HG03108 (cell line): ENCODE measurements at regions not wholly inside any gene's neighbourhood (a gene's known extent, or its start where the extent isn't known, plus 50 kb on each side); places are given as distances from the start of the nearest gene placed in this dataset.

ENCODE experiments used
- ATAC-seq: cut with Tn5 transposase; IDR thresholded peaks from one replicate; pipeline ENCODE4 v1.9.1; 2021; ENCODE audit warnings: moderate library complexity; ENCODE audit not compliant: unreplicated experiment

GRCh38 chr18:10403708-10404107 is 50.7 kb upstream of the APCDD1 start:
- no peak for ATAC-seq

GRCh38 chr18:10404168-10404567 is 50.3 kb upstream of the APCDD1 start:
- no peak for ATAC-seq
